Neural cell (in vitro differentiated cells): ENCODE measurements at regions not wholly inside any gene's neighbourhood (a gene's known extent, or its start where the extent isn't known, plus 50 kb on each side); places are given as distances from the start of the nearest gene placed in this dataset.
A peak's percentile ranks its signal among the peaks of the same experiment; 100 is the strongest.

ENCODE experiments used
- H2AFZ ChIP-seq: fragments of 200-600, 300-800 bp; sonication (generic), shearing (Covaris generic); 2 replicates; pipeline ENCODE4 v1.6.0; 2014; ENCODE audit warnings: low read depth, mild to moderate bottlenecking, antibody characterized with exemption, low read length, moderate library complexity
- H3F3A ChIP-seq: fragments of 200-600 bp; shearing (Covaris generic); 2 replicates; pipeline ENCODE4 v1.6.1; 2016; ENCODE audit warnings: mild to moderate bottlenecking, moderate library complexity, mixed read lengths, antibody characterized with exemption, low read length; ENCODE audit not compliant: insufficient read depth, poor library complexity, severe bottlenecking
- H3K27ac ChIP-seq: fragments of 200-600, 300-800 bp; sonication (generic), shearing (Covaris generic); 2 replicates; pipeline ENCODE4 v1.5.1; 2014; ENCODE audit warnings: mild to moderate bottlenecking, low read length, moderate library complexity
- H3K27me3 ChIP-seq: fragments of 300-800, 200-600 bp; sonication (generic), shearing (Covaris generic); 2 replicates; pipeline ENCODE4 v1.6.0; 2014; ENCODE audit warnings: mild to moderate bottlenecking, low read depth, low read length, moderate library complexity; ENCODE audit not compliant: insufficient read depth
- H3K36me3 ChIP-seq: fragments of 300-800, 200-600 bp; sonication (generic), shearing (Covaris generic); 2 replicates; pipeline ENCODE4 v1.5.1; 2014; ENCODE audit warnings: mild to moderate bottlenecking, antibody characterized with exemption, low read length, moderate library complexity; ENCODE audit not compliant: insufficient read depth
- H3K4me2 ChIP-seq: fragments of 300-800, 200-600 bp; sonication (generic), shearing (Covaris generic); 2 replicates; pipeline ENCODE4 v1.6.0; 2014; ENCODE audit warnings: mild to moderate bottlenecking, low read length
- H3K4me3 ChIP-seq: fragments of 300-800, 200-600 bp; sonication (generic), shearing (Covaris generic); 2 replicates; pipeline ENCODE4 v1.5.1; 2014; ENCODE audit warnings: mild to moderate bottlenecking, low read length, moderate library complexity
- H3K79me2 ChIP-seq: fragments of 200-600 bp; shearing (Covaris generic); replicated peaks from 2 replicates; pipeline ENCODE4 v1.6.0; 2014; ENCODE audit warnings: mild to moderate bottlenecking, low read length, moderate library complexity; ENCODE audit not compliant: insufficient read depth
- H3K9ac ChIP-seq: fragments of 300-800, 200-600 bp; sonication (generic), shearing (Covaris generic); 2 replicates; pipeline ENCODE4 v1.6.1; 2016; ENCODE audit warnings: mild to moderate bottlenecking, low read length, mixed read lengths
- H3K9me2 ChIP-seq: fragments of 200-600 bp; shearing (Covaris generic); 2 replicates; pipeline ENCODE4 v1.6.1; 2016; ENCODE audit warnings: mild to moderate bottlenecking, low read length, mixed read lengths; ENCODE audit not compliant: insufficient read depth
- H3K9me3 ChIP-seq: fragments of 200-600, 300-800 bp; sonication (generic), shearing (Covaris generic); 2 replicates; pipeline ENCODE4 v1.6.1; 2016; ENCODE audit warnings: mild to moderate bottlenecking, mixed run types, low read length, moderate library complexity, mixed read lengths
- H4K20me1 ChIP-seq: fragments of 200-600 bp; shearing (Covaris generic); 2 replicates; pipeline ENCODE4 v1.6.1; 2016; ENCODE audit warnings: mild to moderate bottlenecking, mixed run types; ENCODE audit not compliant: insufficient read depth
- CTCF ChIP-seq: fragments of 450-650 bp; IDR thresholded peaks from 2 replicates; pipeline ENCODE4 v1.5.1; 2014; ENCODE audit warnings: antibody characterized with exemption, mild to moderate bottlenecking, moderate library complexity; ENCODE audit not compliant: poor library complexity, severe bottlenecking
- EP300 ChIP-seq: fragments of 450-650 bp; conservative IDR thresholded peaks from 2 replicates; pipeline ENCODE4 v1.6.1; 2014; ENCODE audit warnings: antibody characterized with exemption, mild to moderate bottlenecking, moderate library complexity; ENCODE audit not compliant: poor library complexity, severe bottlenecking
- EZH2 ChIP-seq: fragments of 200-600, 300-800 bp; shearing (Covaris generic), sonication (generic); IDR thresholded peaks from 2 replicates; pipeline ENCODE4 v1.6.1; 2014; ENCODE audit warnings: antibody characterized with exemption, low read length, borderline replicate concordance, mild to moderate bottlenecking; ENCODE audit not compliant: insufficient read depth, poor library complexity, severe bottlenecking
- MXI1 ChIP-seq: fragments of 450-650 bp; conservative IDR thresholded peaks from 2 replicates; pipeline ENCODE4 v1.6.1; 2014; ENCODE audit warnings: antibody characterized with exemption, mild to moderate bottlenecking; ENCODE audit not compliant: poor library complexity, severe bottlenecking
- POLR2AphosphoS5 ChIP-seq: IDR thresholded peaks from 2 replicates; pipeline ENCODE4 v1.6.1; 2012
- RAD21 ChIP-seq: fragments of 450-650 bp; conservative IDR thresholded peaks from 2 replicates; pipeline ENCODE4 v1.6.1; 2014; ENCODE audit warnings: antibody characterized with exemption, mild to moderate bottlenecking, moderate library complexity
- SMC3 ChIP-seq: fragments of 450-650 bp; conservative IDR thresholded peaks from 2 replicates; pipeline ENCODE4 v1.6.1; 2014; ENCODE audit warnings: antibody characterized with exemption, mild to moderate bottlenecking, moderate library complexity; ENCODE audit not compliant: poor library complexity
- TAF1 ChIP-seq: IDR thresholded peaks from 2 replicates; pipeline ENCODE4 v1.6.1; 2012; ENCODE audit warnings: low read depth
- TF ChIP-seq, protein P1 (sequence below): IDR thresholded peaks from 2 replicates; pipeline ENCODE4 v1.6.1; 2012; ENCODE audit warnings: borderline replicate concordance

DNA sequence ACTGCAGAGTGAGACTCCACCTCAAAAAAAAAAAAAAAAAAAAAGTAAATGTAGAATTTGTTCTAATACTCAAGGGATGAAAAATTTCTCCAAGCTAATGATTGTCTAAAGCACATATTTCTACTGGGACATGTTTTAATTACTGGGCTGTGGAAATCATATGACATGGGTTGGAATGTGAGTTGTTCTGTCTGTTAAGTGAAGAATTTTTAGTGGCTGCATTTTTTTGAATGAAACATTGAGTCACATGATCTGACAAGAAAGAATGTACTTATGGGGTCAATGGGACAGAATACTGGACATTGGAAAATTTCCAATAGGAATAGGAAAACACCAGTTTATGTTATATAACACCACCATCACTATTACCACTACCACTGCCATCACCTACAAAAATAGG lies 123.8 kb upstream of the IVNS1ABP start:
- Histone ChIP-seq H3K27me3 (no peaks in the 10 kb centered on the region), H3F3A (no peaks in the 10 kb centered on the region), H2AFZ (no peak overlapping the region), H3K79me2 (no peaks in the 10 kb centered on the region), H3K9me2 (no peaks in the 10 kb centered on the region), H3K9ac (no peak overlapping the region), H3K4me3 (no peak overlapping the region), H3K27ac (no peak overlapping the region), H3K4me2 (no peak overlapping the region), H3K36me3 (no peaks in the 10 kb centered on the region), H4K20me1 (no peaks in the 10 kb centered on the region), H3K9me3 (no peaks in the 10 kb centered on the region)
- TF ChIP-seq POLR2AphosphoS5, result no peak
- TF ChIP-seq EP300, result no peak
- TF ChIP-seq, protein P1, sequence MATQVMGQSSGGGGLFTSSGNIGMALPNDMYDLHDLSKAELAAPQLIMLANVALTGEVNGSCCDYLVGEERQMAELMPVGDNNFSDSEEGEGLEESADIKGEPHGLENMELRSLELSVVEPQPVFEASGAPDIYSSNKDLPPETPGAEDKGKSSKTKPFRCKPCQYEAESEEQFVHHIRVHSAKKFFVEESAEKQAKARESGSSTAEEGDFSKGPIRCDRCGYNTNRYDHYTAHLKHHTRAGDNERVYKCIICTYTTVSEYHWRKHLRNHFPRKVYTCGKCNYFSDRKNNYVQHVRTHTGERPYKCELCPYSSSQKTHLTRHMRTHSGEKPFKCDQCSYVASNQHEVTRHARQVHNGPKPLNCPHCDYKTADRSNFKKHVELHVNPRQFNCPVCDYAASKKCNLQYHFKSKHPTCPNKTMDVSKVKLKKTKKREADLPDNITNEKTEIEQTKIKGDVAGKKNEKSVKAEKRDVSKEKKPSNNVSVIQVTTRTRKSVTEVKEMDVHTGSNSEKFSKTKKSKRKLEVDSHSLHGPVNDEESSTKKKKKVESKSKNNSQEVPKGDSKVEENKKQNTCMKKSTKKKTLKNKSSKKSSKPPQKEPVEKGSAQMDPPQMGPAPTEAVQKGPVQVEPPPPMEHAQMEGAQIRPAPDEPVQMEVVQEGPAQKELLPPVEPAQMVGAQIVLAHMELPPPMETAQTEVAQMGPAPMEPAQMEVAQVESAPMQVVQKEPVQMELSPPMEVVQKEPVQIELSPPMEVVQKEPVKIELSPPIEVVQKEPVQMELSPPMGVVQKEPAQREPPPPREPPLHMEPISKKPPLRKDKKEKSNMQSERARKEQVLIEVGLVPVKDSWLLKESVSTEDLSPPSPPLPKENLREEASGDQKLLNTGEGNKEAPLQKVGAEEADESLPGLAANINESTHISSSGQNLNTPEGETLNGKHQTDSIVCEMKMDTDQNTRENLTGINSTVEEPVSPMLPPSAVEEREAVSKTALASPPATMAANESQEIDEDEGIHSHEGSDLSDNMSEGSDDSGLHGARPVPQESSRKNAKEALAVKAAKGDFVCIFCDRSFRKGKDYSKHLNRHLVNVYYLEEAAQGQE, result no peak
- no peak for TF ChIP-seq MXI1
- TF ChIP-seq CTCF, result no peak
- no peak for TF ChIP-seq EZH2
- TF ChIP-seq TAF1, result no peak
- no peak for TF ChIP-seq RAD21
- no peak for TF ChIP-seq SMC3

GRCh38 chr1:185439727-185440415 lies 122.8 kb upstream of the IVNS1ABP start:
- H3K4me2 ChIP-seq, result peak overlapping the region; percentile 30
- TF ChIP-seq RAD21 (no peak), EP300 (peak; percentile 95), POLR2AphosphoS5 (peak; percentile 46)
- H4K20me1 ChIP-seq, result no peaks in the 10 kb centered on the region

More at GRCh38 chr1:185439727-185440415, 122.8 kb upstream of the IVNS1ABP start:
- Histone ChIP-seq H3K79me2 (no peaks in the 10 kb centered on the region), H2AFZ (no peak overlapping the region), H3K27me3 (no peaks in the 10 kb centered on the region), H3K36me3 (no peaks in the 10 kb centered on the region), H3K27ac (peak overlapping the region; percentile 68), H3K9me3 (no peaks in the 10 kb centered on the region), H3K9me2 (no peaks in the 10 kb centered on the region), H3F3A (no peaks in the 10 kb centered on the region), H3K9ac (no peak overlapping the region), H3K4me3 (peak overlapping the region; percentile 23)
